ENCODE measurements at regions not wholly inside any gene's neighbourhood (a gene's known extent, or its start where the extent isn't known, plus 50 kb on each side); places are given as distances from the start of the nearest gene placed in this dataset.

GRCh38 chr20:24825591-24825990 is 123.5 kb upstream of the CST7 start:
- H3K4me3 ChIP-seq, result no peak overlapping the region
- no peak for ATAC-seq
- intact Hi-C loops (cut with DNase I; ENCODE audit: low total_unique reads), result no loop called here
- H3K36me3 ChIP-seq, result no peaks in the 10 kb centered on the region
- in situ Hi-C loops (cut with MboI; ENCODE audit: low sequenced_read_pairs in 4 of 4), result no loop called here
- no peaks in the 10 kb centered on the region for H3K27me3 ChIP-seq
- DNase-seq, result no peak
- no peaks in the 10 kb centered on the region for H3K9me3 ChIP-seq
- no peaks in the 10 kb centered on the region for H3K4me1 ChIP-seq
- H3K27ac ChIP-seq, result no peak overlapping the region
- TF ChIP-seq CTCF (IDR thresholded peaks at IDR 0.05 in 4 of 5, conservative IDR thresholded peaks at IDR 0.05 in 1 of 5) (no peak), POLR2A (IDR thresholded peaks at IDR 0.05) (no peak)

GRCh38 chr20:24827603-24828295 is 121.3 kb upstream of the CST7 start:
- H3K4me1 ChIP-seq, result no peaks in the 10 kb centered on the region
- ATAC-seq, result no peak
- in situ Hi-C loops (cut with MboI; ENCODE audit: low sequenced_read_pairs in 4 of 4), result no loop called here
- H3K27me3 ChIP-seq, result no peaks in the 10 kb centered on the region
- no peak overlapping the region for H3K27ac ChIP-seq
- H3K4me3 ChIP-seq, result no peak overlapping the region
- no peaks in the 10 kb centered on the region for H3K36me3 ChIP-seq
- TF ChIP-seq POLR2A (IDR thresholded peaks at IDR 0.05) (no peak), CTCF (IDR thresholded peaks at IDR 0.05 in 4 of 5, conservative IDR thresholded peaks at IDR 0.05 in 1 of 5) (no peak)
- no peaks in the 10 kb centered on the region for H3K9me3 ChIP-seq
- DNase-seq, result no peak
- intact Hi-C loops (cut with DNase I; ENCODE audit: low total_unique reads), result no loop called here

DNA sequence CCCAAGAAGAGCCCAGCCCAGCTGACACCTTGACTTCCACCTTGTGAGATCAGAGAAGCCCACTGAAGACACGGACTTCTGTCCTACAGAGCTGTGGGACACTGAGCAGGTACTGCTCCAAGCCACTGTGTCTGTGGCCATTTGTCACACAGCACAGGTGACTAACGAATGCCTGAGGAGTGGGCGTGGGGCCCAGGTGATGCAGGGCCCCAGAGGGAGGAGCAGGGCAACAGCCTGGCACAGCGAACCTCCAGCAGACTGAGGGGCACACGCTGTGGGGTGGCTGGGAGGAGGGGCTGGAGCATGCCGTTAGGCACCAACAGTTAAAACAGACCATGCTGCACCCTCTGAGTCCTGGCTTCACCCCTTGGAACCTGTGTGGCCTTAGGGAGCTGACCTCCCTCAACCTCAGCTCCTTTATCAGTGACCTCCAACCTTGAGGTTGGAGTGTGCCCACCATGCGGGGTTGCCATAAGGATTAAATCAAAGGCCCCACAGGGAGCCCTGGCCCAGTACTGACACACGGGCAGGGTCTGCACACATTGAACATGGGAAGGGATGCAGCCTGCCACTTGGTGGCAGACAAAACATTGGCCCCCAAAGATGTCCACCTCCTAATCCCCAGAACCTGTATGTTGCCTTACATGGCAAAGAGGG is 119.9 kb upstream of the CST7 start:
- in situ Hi-C loops (cut with MboI; ENCODE audit: low sequenced_read_pairs in 4 of 4), result no loop called here
- intact Hi-C loops (cut with DNase I; ENCODE audit: low total_unique reads), result no loop called here

DNA sequence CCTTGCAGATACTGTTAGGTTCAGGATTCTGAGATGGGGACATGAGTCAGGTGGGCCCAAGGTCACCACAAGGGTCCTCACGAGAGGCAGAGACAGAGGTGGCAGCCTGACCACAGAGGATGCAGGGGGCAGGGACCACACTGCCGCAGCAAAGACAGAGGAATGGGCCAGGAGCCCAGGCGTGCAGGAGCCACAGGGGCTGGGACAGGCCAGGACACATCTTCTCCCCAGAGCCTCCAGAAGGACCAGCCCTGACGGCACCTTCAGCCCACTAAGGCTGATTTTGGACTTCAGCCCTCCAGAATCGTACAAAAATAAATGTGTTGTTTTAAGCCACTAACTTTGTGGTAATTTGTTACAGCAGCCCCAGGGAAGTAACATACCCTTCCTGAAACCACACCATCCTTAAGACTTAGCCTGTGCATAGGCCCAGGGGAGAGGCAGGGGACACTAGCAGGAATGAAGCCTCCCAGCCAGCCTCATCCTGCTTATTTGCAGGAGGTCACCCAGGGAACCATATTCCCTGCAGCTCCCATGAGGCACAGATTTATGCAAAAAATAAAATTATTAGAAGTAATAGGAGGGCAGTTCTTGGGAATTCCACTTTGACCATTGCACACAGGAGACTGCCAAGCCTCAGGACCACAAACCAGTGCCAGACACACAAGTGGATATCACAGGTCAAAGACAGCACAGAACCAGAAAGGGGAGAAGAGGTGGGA is 119.3 kb upstream of the CST7 start:
- DNase-seq, result no peak
- Histone ChIP-seq H3K36me3 (no peaks in the 10 kb centered on the region), H3K4me1 (no peaks in the 10 kb centered on the region), H3K27me3 (no peaks in the 10 kb centered on the region), H3K9me3 (no peaks in the 10 kb centered on the region), H3K27ac (no peak overlapping the region), H3K4me3 (no peak overlapping the region)
- TF ChIP-seq POLR2A (IDR thresholded peaks at IDR 0.05), result no peak
- no peak for TF ChIP-seq CTCF (IDR thresholded peaks at IDR 0.05 in 4 of 5, conservative IDR thresholded peaks at IDR 0.05 in 1 of 5)
- in situ Hi-C loops (cut with MboI; ENCODE audit: low sequenced_read_pairs in 4 of 4), result no loop called here
- intact Hi-C loops (cut with DNase I; ENCODE audit: low total_unique reads), result no loop called here
- ATAC-seq, result no peak

More for the DNA sequence above, 119.9 kb upstream of the CST7 start:
- no peak overlapping the region for H3K27ac ChIP-seq
- DNase-seq (no peak), ATAC-seq (no peak)
- no peaks in the 10 kb centered on the region for H3K9me3 ChIP-seq
- H3K4me1 ChIP-seq, result no peaks in the 10 kb centered on the region
- no peak overlapping the region for H3K4me3 ChIP-seq
- H3K36me3 ChIP-seq, result no peaks in the 10 kb centered on the region
- no peaks in the 10 kb centered on the region for H3K27me3 ChIP-seq
- TF ChIP-seq POLR2A (IDR thresholded peaks at IDR 0.05), result no peak
- no peak for TF ChIP-seq CTCF (IDR thresholded peaks at IDR 0.05 in 4 of 5, conservative IDR thresholded peaks at IDR 0.05 in 1 of 5)
